ENCODE measurements at regions not wholly inside any gene's neighbourhood (a gene's known extent, or its start where the extent isn't known, plus 50 kb on each side); places are given as distances from the start of the nearest gene placed in this dataset.

- TF ChIP-seq CTCF (IDR thresholded peaks at IDR 0.05) (no peak), POLR2AphosphoS5 (IDR thresholded peaks at IDR 0.05) (no peak)
These were observed 615.1 kb upstream of the NUDT12 start for GRCh38 chr5:104177651-104178050.

All from sigmoid colon (tissue), 4 donors.